H1 (cell line): ENCODE measurements at regions not wholly inside any gene's neighbourhood (a gene's known extent, or its start where the extent isn't known, plus 50 kb on each side); places are given as distances from the start of the nearest gene placed in this dataset.

Source experiments
- CTCF ChIP-seq, 3 experiments: IDR thresholded peaks; 1 replicate in 2 of 3; 2 replicates in 1 of 3; pipeline versions ENCODE4 v1.5.1 to v1.6.1; 2011; ENCODE audit warnings: low read length in 3 of 3, mild to moderate bottlenecking in 3 of 3, inconsistent platforms in 2 of 3, low read depth in 1 of 3, moderate library complexity in 1 of 3; ENCODE audit not compliant: insufficient read depth in 1 of 3; ENCODE audit errors: control extremely low read depth in 1 of 3
- NANOG ChIP-seq: IDR thresholded peaks from 2 replicates; pipeline ENCODE4 v1.6.1; 2011; ENCODE audit warnings: low read length, low read depth, mild to moderate bottlenecking, inconsistent platforms; ENCODE audit not compliant: insufficient read depth, poor library complexity, severe bottlenecking
- POLR2A ChIP-seq, 2 experiments: IDR thresholded peaks; 1 replicate in 1 of 2; 2 replicates in 1 of 2; pipeline ENCODE4 v1.6.1; 2011; ENCODE audit warnings: low read depth in 2 of 2, low read length in 2 of 2, mild to moderate bottlenecking in 2 of 2; ENCODE audit errors: control extremely low read depth in 1 of 2
- POU5F1 ChIP-seq: IDR thresholded peaks from 2 replicates; pipeline ENCODE4 v1.6.1; 2011; ENCODE audit warnings: low read depth, mild to moderate bottlenecking, low read length, moderate library complexity
- SP2 ChIP-seq: IDR thresholded peaks from 2 replicates; pipeline ENCODE4 v1.6.1; 2012; ENCODE audit warnings: mild to moderate bottlenecking, low read length, inconsistent platforms
- SP4 ChIP-seq: IDR thresholded peaks from 2 replicates; pipeline ENCODE4 v1.6.1; 2012; ENCODE audit warnings: low read length, inconsistent platforms
- YY1 ChIP-seq: IDR thresholded peaks from 2 replicates; pipeline ENCODE4 v1.6.1; 2011; ENCODE audit warnings: low read depth, mild to moderate bottlenecking, low read length

DNA sequence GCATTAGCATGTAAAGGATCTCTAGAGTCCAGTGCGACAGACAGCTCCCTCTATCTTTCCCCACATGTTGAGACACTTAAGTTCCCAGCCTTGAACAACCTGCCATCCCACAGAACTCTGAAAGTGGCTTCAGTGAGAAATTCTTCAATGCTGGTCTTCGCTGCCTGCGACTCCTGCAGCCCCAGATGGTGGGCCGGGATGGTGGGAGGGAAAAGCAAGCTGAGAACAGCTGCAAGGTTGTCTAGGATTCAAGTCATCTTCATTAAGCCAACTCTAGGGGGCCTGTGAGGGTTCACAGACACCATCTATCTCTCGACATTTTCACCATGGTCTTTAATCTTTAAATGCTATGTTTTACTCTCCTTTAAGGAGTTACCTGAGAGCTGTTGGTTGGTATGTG, 185.5 kb upstream of the C1orf174 start (continued):
- TF ChIP-seq CTCF (IDR thresholded peaks at IDR 0.05; ENCODE audit: control extremely low read depth in 1 of 3, insufficient read depth in 1 of 3, low read depth in 1 of 3, low read length in 3 of 3) (no peak), SP4 (no peak), POU5F1 (no peak), YY1 (no peak), SP2 (no peak), NANOG (no peak), POLR2A (IDR thresholded peaks at IDR 0.05; ENCODE audit: control extremely low read depth in 1 of 2, low read depth in 2 of 2, low read length in 2 of 2) (no peak)
